ENCODE measurements at regions not wholly inside any gene's neighbourhood (a gene's known extent, or its start where the extent isn't known, plus 50 kb on each side); places are given as distances from the start of the nearest gene placed in this dataset.

DNA sequence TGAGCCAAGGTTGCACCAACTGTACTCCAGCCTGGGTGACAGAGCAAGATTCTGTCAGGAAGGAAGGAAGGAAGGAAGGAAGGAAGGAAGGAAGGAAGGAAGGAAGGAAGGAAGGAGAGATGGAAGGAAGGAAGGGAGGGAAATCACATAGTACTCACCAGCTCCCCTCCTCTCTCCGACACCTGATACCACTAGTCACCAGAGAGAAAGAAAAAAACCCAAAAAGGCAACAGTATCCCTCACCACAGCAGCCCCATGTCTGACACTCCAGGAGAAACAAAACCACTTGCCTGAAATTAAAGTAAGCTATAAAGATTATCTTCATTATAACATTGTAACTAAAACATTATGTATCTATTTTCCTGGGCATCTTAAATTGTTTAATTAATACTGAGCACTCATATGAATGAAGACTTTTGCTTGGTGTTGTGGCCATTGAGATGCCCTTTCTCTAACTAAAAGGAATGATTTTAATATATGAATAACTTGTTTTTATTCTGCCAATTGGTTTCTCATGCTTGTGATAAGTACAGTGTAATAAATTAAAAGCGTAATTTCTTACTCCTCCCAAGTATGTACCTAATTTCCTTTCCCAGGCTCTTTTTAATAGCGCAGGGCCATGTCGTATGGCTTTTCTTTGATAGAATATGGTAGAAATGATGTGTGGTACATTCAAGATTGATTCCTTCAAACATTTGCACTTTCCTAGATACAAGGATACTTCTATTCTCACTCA is 390.0 kb downstream of the MMUT start:
- no peak for DNase-seq
- Mint-ChIP-seq H3K27me3 (ENCODE audit: insufficient read depth) (peaks cover 1% of the 10 kb centered on the region; the same call in 1 of the 2 replicates), H3K9me3 (no peaks in the 10 kb centered on the region), H3K4me1 (ENCODE audit: low read depth) (peaks cover 5% of the 10 kb centered on the region; the same call in 1 of the 2 replicates), H3K36me3 (ENCODE audit: low read depth) (no peaks in the 10 kb centered on the region), H3K4me3 (no peak overlapping the region), H3K27ac (no peak overlapping the region)
- TF ChIP-seq, protein P1, sequence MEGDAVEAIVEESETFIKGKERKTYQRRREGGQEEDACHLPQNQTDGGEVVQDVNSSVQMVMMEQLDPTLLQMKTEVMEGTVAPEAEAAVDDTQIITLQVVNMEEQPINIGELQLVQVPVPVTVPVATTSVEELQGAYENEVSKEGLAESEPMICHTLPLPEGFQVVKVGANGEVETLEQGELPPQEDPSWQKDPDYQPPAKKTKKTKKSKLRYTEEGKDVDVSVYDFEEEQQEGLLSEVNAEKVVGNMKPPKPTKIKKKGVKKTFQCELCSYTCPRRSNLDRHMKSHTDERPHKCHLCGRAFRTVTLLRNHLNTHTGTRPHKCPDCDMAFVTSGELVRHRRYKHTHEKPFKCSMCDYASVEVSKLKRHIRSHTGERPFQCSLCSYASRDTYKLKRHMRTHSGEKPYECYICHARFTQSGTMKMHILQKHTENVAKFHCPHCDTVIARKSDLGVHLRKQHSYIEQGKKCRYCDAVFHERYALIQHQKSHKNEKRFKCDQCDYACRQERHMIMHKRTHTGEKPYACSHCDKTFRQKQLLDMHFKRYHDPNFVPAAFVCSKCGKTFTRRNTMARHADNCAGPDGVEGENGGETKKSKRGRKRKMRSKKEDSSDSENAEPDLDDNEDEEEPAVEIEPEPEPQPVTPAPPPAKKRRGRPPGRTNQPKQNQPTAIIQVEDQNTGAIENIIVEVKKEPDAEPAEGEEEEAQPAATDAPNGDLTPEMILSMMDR (IDR thresholded peaks at IDR 0.05) = no peak

DNA sequence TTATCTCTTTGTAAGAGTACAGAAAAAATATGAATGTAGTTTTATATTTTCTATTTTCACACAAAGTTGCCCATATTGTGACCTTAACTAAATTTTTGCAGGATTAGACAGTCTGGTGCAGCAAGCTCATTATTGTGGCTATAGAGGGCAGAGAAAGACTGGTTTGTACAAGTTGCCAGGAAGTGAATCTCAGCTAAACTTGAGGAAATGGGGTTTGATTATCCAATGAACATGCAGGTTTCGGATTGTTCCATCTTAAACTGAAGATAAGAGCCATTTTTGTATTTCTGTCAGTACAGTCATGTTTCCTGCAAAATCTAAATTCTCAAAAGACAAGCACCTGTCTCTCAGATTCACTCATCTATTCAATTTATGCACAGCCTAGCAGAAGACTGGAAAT is 390.9 kb downstream of the MMUT start:
- H3K27ac Mint-ChIP-seq = no peak overlapping the region
- H3K9me3 Mint-ChIP-seq = no peaks in the 10 kb centered on the region
- no peaks in the 10 kb centered on the region for H3K36me3 Mint-ChIP-seq (ENCODE audit: low read depth)
- peaks cover 5% of the 10 kb centered on the region; the same call in 1 of the 2 replicates for H3K4me1 Mint-ChIP-seq (ENCODE audit: low read depth)
- TF ChIP-seq, protein P1 (IDR thresholded peaks at IDR 0.05) = no peak
- peak; percentile 22 for DNase-seq
- peaks cover 1% of the 10 kb centered on the region; the same call in 1 of the 2 replicates for H3K27me3 Mint-ChIP-seq (ENCODE audit: insufficient read depth)
- no peak overlapping the region for H3K4me3 Mint-ChIP-seq

DNA sequence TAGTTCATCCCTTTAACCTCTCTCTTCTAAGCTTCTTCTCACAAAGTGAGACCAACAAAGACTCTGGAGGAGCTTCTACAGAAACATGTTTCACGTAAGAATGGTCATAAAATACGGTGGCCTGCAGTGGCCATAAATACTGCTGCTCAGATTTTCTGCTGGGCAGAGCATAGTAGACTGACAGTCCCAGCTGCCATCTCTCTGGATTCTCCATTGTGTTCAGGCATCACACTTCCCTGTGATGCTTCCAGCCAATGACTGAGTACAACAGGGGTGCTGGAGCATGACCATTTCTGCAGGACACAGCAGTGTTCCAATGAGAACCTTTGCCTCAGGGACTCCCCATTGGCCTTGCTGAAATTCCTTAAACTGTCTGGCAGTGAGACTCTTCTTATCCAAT is 392.6 kb downstream of the MMUT start:
- TF ChIP-seq, protein P1 (IDR thresholded peaks at IDR 0.05) = no peak
- no peak overlapping the region for H3K27ac Mint-ChIP-seq
- no peak overlapping the region for H3K4me3 Mint-ChIP-seq
- DNase-seq = no peak
- H3K27me3 Mint-ChIP-seq (ENCODE audit: insufficient read depth) = peaks cover 1% of the 10 kb centered on the region; the same call in 1 of the 2 replicates
- no peaks in the 10 kb centered on the region for H3K36me3 Mint-ChIP-seq (ENCODE audit: low read depth)
- H3K4me1 Mint-ChIP-seq (ENCODE audit: low read depth) = peaks cover 5% of the 10 kb centered on the region; the same call in 1 of the 2 replicates
- H3K9me3 Mint-ChIP-seq = no peaks in the 10 kb centered on the region

DNA sequence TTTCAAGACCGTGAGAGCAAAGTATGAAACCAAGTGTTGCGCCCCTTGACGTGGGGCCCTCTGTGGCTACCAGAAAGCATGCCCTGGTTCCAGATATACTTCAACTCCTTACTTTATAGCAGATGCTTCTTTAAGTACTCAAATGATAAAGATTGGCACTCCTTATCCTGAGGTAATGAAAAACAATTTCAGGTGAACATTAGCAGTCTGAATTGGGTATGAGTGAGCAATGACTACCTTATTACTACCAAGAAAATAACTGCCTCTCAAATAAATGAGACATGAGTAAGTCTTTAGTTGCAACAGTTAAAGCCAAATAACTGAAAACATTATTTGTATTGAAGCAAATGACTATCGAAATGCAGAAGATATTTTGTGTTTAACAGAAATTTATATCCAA is 408.7 kb downstream of the MMUT start:
- H3K36me3 Mint-ChIP-seq (ENCODE audit: low read depth) = peaks cover 5% of the 10 kb centered on the region; the same call in 1 of the 2 replicates

DNA sequence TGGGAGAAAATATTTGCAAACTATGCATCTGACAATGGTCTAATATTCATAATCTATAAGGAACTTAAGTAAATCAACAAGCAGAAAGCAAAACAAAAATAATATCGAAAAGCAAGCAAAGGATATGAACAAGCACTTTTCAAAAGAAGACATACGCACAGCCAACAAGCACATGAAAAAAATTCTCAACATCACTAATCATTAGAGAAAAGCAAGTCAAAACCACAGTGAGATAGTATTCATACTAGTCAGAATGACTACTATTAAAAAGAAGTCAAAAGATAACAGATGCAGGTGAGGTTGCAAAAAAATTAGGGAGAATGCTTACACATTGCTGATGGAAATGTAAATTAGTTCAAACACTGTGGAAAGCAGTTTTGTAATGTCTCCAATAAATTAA is 410.2 kb downstream of the MMUT start:
- peaks cover 17% of the 10 kb centered on the region for H3K4me1 Mint-ChIP-seq (ENCODE audit: low read depth)
- no peak for DNase-seq
- no peaks in the 10 kb centered on the region for H3K27me3 Mint-ChIP-seq (ENCODE audit: insufficient read depth)
- no peak overlapping the region for H3K27ac Mint-ChIP-seq
- H3K9me3 Mint-ChIP-seq = no peaks in the 10 kb centered on the region
- H3K4me3 Mint-ChIP-seq = peak overlapping the region; percentile 11; the same call in 1 of the 2 replicates
- no peaks in the 10 kb centered on the region for H3K36me3 Mint-ChIP-seq (ENCODE audit: low read depth)
- TF ChIP-seq, protein P1 (IDR thresholded peaks at IDR 0.05) = no peak

More for the DNA sequence above, 408.7 kb downstream of the MMUT start:
- no peak overlapping the region for H3K27ac Mint-ChIP-seq
- H3K4me3 Mint-ChIP-seq = no peak overlapping the region
- DNase-seq = no peak
- TF ChIP-seq, protein P1 (IDR thresholded peaks at IDR 0.05) = no peak
- peaks cover 17% of the 10 kb centered on the region for H3K4me1 Mint-ChIP-seq (ENCODE audit: low read depth)
- H3K27me3 Mint-ChIP-seq (ENCODE audit: insufficient read depth) = no peaks in the 10 kb centered on the region
- peaks cover 3% of the 10 kb centered on the region; the same call in 1 of the 2 replicates for H3K9me3 Mint-ChIP-seq
